ENCODE measurements at regions not wholly inside any gene's neighbourhood (a gene's known extent, or its start where the extent isn't known, plus 50 kb on each side); places are given as distances from the start of the nearest gene placed in this dataset.

DNA sequence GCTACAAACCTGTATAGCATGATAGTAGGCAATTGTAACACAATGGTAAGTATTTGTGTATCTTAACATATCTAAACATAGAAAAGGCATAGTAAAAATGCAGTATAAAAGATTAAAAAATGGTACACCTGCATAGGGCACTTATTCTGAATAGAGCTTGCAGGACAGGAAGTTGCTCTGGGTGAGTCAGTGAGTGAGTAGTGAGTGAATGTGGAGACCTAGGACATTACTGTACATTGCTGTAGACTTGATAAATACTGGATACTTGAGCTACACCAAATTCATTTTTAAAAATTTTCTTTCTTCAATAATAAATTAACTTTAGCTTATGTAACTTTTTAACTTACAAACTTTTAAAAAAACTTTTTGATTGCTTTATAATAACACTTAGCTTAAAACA, 68.2 kb upstream of the MAML3 start:
- TF ChIP-seq EZH2 (IDR thresholded peaks at IDR 0.05; ENCODE audit: borderline replicate concordance, insufficient read depth, low read depth, low read length, poor library complexity, severe bottlenecking): no peak
- TF ChIP-seq, protein P1, sequence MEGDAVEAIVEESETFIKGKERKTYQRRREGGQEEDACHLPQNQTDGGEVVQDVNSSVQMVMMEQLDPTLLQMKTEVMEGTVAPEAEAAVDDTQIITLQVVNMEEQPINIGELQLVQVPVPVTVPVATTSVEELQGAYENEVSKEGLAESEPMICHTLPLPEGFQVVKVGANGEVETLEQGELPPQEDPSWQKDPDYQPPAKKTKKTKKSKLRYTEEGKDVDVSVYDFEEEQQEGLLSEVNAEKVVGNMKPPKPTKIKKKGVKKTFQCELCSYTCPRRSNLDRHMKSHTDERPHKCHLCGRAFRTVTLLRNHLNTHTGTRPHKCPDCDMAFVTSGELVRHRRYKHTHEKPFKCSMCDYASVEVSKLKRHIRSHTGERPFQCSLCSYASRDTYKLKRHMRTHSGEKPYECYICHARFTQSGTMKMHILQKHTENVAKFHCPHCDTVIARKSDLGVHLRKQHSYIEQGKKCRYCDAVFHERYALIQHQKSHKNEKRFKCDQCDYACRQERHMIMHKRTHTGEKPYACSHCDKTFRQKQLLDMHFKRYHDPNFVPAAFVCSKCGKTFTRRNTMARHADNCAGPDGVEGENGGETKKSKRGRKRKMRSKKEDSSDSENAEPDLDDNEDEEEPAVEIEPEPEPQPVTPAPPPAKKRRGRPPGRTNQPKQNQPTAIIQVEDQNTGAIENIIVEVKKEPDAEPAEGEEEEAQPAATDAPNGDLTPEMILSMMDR (IDR thresholded peaks at IDR 0.05): no peak

Measured in B cell (primary cell).